Eye (tissue), 1 donor: ENCODE measurements at regions not wholly inside any gene's neighbourhood (a gene's known extent, or its start where the extent isn't known, plus 50 kb on each side); places are given as distances from the start of the nearest gene placed in this dataset.

Experiments
- DNase-seq: peaks from one replicate; pipeline ENCODE4 v3.0.0-alpha.2; 2015

GRCh38 chr2:78615956-78616355 is 409.5 kb upstream of the REG3G start:
- DNase-seq, result no peak

GRCh38 chr2:78634425-78634824 is 391.1 kb upstream of the REG3G start:
- DNase-seq, result no peak

GRCh38 chr2:78644854-78645253 is 380.6 kb upstream of the REG3G start:
- DNase-seq, result no peak

GRCh38 chr2:78646533-78647364 is 378.8 kb upstream of the REG3G start:
- DNase-seq, result no peak

GRCh38 chr2:78648558-78648957 is 376.9 kb upstream of the REG3G start:
- no peak for DNase-seq

GRCh38 chr2:78654941-78655340 is 370.6 kb upstream of the REG3G start:
- no peak for DNase-seq

GRCh38 chr2:78676921-78677696 is 348.4 kb upstream of the REG3G start:
- no peak for DNase-seq

GRCh38 chr2:78677774-78678173 is 347.7 kb upstream of the REG3G start:
- DNase-seq, result no peak

GRCh38 chr2:78681386-78681785 is 344.1 kb upstream of the REG3G start:
- no peak for DNase-seq

- DNase-seq, result no peak
These were observed 342.7 kb upstream of the REG3G start for GRCh38 chr2:78682781-78683180.

- no peak for DNase-seq
These were observed 338.8 kb upstream of the REG3G start for GRCh38 chr2:78686625-78687153.

GRCh38 chr2:78699696-78700095 is 325.8 kb upstream of the REG3G start:
- DNase-seq, result peak; percentile 22

- DNase-seq, result no peak
These were observed 324.0 kb upstream of the REG3G start for GRCh38 chr2:78701546-78701945.

- no peak for DNase-seq
These were observed 317.6 kb upstream of the REG3G start for GRCh38 chr2:78707776-78708386.

- no peak for DNase-seq
These were observed 314.7 kb upstream of the REG3G start for GRCh38 chr2:78710632-78711375.

- DNase-seq, result no peak
These were observed 310.2 kb upstream of the REG3G start for GRCh38 chr2:78715293-78715692.

GRCh38 chr2:78718024-78718423 is 307.5 kb upstream of the REG3G start:
- DNase-seq, result peak; percentile 9

- DNase-seq, result no peak
These were observed 307.0 kb upstream of the REG3G start for GRCh38 chr2:78718473-78718872.

GRCh38 chr2:78721355-78722033 is 304.0 kb upstream of the REG3G start:
- DNase-seq, result no peak

GRCh38 chr2:78734221-78734620 is 291.3 kb upstream of the REG3G start:
- no peak for DNase-seq

- no peak for DNase-seq
These were observed 286.2 kb upstream of the REG3G start for GRCh38 chr2:78739282-78739681.

- DNase-seq, result no peak
These were observed 275.9 kb upstream of the REG3G start for GRCh38 chr2:78749638-78750037.
